Gastroesophageal sphincter (tissue), 3 donors: ENCODE measurements at regions not wholly inside any gene's neighbourhood (a gene's known extent, or its start where the extent isn't known, plus 50 kb on each side); places are given as distances from the start of the nearest gene placed in this dataset.

Experiments
- EP300 ChIP-seq: sonication (generic); formaldehyde crosslinking; IDR thresholded peaks from one replicate; pipeline ENCODE4 v1.6.1; 2017; ENCODE audit warnings: antibody characterized with exemption, mild to moderate bottlenecking
- POLR2A ChIP-seq, 2 donors: fragments of 450-650 bp; IDR thresholded peaks; one replicate each; pipeline ENCODE4 v1.6.1; 2017; ENCODE audit warnings: antibody characterized with exemption in 2 of 2, mild to moderate bottlenecking in 2 of 2, moderate library complexity in 1 of 2
- TF ChIP-seq, protein P1 (sequence below), 4 experiments: fragments of 200-600 bp in 2 of 4; fragments of 450-650 bp in 2 of 4; sonication (generic) in 1 of 4; IDR thresholded peaks; one replicate each; pipeline ENCODE4 v1.5.1; 2017 to 2019; ENCODE audit warnings: antibody characterized with exemption in 4 of 4, mild to moderate bottlenecking in 2 of 4, moderate library complexity in 2 of 4

DNA sequence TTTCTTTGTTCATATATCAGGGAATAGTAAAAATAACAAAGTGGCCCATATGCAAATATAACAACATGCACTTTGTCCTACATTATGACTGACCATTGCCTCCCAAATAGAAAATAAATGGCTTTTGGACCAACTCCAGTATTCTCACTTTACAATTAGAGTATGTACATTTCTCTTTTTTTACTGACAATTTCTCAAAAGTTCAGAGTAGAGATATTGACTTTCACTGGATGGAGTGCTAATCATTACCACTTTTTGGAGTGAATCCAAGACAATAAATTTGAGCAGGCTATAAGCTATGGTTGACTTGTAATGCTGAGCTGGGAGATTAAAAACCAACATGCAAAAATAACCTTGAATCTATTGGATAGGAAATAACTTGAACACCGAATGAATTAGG, 987.4 kb downstream of the SUCLG1 start:
- no peak for TF ChIP-seq POLR2A (IDR thresholded peaks at IDR 0.05)
- TF ChIP-seq, protein P1, sequence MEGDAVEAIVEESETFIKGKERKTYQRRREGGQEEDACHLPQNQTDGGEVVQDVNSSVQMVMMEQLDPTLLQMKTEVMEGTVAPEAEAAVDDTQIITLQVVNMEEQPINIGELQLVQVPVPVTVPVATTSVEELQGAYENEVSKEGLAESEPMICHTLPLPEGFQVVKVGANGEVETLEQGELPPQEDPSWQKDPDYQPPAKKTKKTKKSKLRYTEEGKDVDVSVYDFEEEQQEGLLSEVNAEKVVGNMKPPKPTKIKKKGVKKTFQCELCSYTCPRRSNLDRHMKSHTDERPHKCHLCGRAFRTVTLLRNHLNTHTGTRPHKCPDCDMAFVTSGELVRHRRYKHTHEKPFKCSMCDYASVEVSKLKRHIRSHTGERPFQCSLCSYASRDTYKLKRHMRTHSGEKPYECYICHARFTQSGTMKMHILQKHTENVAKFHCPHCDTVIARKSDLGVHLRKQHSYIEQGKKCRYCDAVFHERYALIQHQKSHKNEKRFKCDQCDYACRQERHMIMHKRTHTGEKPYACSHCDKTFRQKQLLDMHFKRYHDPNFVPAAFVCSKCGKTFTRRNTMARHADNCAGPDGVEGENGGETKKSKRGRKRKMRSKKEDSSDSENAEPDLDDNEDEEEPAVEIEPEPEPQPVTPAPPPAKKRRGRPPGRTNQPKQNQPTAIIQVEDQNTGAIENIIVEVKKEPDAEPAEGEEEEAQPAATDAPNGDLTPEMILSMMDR (IDR thresholded peaks at IDR 0.05) = no peak
- no peak for TF ChIP-seq EP300
